ENCODE measurements at regions not wholly inside any gene's neighbourhood (a gene's known extent, or its start where the extent isn't known, plus 50 kb on each side); places are given as distances from the start of the nearest gene placed in this dataset.

- Histone ChIP-seq H3K4me2 (ENCODE audit: insufficient read depth, insufficient read length, low read length) (no peak overlapping the region), H4K8ac (replicated peaks; ENCODE audit: insufficient read length, low read depth, low read length) (no peak overlapping the region), H3K79me1 (ENCODE audit: insufficient read depth, low read depth, low read length, poor library complexity, severe bottlenecking) (no peaks in the 10 kb centered on the region), H2BK20ac (ENCODE audit: low read depth, low read length, poor library complexity, severe bottlenecking) (no peak overlapping the region), H3T11ph (ENCODE audit: low read length) (no peak overlapping the region), H3K27ac (ENCODE audit: insufficient read length, low read depth, low read length) (no peak overlapping the region), H3K14ac (ENCODE audit: insufficient read depth, low read length) (no peak overlapping the region), H3K9me3 (ENCODE audit: control insufficient read depth, low read depth, low read length) (no peaks in the 10 kb centered on the region), H3K23ac (ENCODE audit: insufficient read length, low read depth, low read length) (no peak overlapping the region), H2AFZ (ENCODE audit: low read length) (no peak overlapping the region), H2BK5ac (ENCODE audit: insufficient read length, low read length) (no peak overlapping the region), H3K56ac (ENCODE audit: insufficient read length, low read depth, low read length) (no peak overlapping the region), H3K79me2 (ENCODE audit: insufficient read depth, low read length) (no peaks in the 10 kb centered on the region), H3K9ac (ENCODE audit: extremely low read depth, insufficient read length, low read length) (no peak overlapping the region), H3K4me1 (ENCODE audit: insufficient read depth, low read length) (no peaks in the 10 kb centered on the region), H3K4ac (ENCODE audit: low read depth, low read length) (no peak overlapping the region), H2BK12ac (ENCODE audit: insufficient read length, low read depth, low read length) (no peak overlapping the region), H2BK120ac (ENCODE audit: low read depth, low read length, poor library complexity, severe bottlenecking) (no peak overlapping the region), H3K23me2 (ENCODE audit: insufficient read length, low read depth, low read length, poor library complexity, severe bottlenecking) (no peaks in the 10 kb centered on the region), H4K91ac (ENCODE audit: insufficient read length, low read depth, low read length) (no peak overlapping the region), H2BK15ac (ENCODE audit: low read depth, low read length) (no peak overlapping the region), H2AK5ac (ENCODE audit: insufficient read length, low read length) (no peak overlapping the region), H3K27me3 (ENCODE audit: insufficient read depth, low read length) (no peaks in the 10 kb centered on the region), H4K5ac (ENCODE audit: insufficient read length, low read depth, low read length) (no peak overlapping the region), H3K18ac (ENCODE audit: insufficient read length, low read depth, low read length) (no peak overlapping the region), H4K20me1 (ENCODE audit: control insufficient read depth, insufficient read depth, insufficient read length) (no peaks in the 10 kb centered on the region)
- H3K27ac Mint-ChIP-seq, result no peak overlapping the region
- peaks cover 4 to 5% of the 10 kb centered on the region in 2 experiments; a peak in 2 of 4 replicates for H3K4me1 Mint-ChIP-seq
- H3K27me3 Mint-ChIP-seq (ENCODE audit: low read depth), result no peaks in the 10 kb centered on the region; the same call in none of the 2 replicates
- TF ChIP-seq CTCF (conservative IDR thresholded peaks at IDR 0.05), result no peak
- no peaks in the 10 kb centered on the region for H3K36me3 Mint-ChIP-seq (ENCODE audit: insufficient read depth in 1 of 3, low read depth in 3 of 3)
- no CpG with 5 or more reads among the region's 2 CpGs for WGBS (ENCODE audit: extremely low coverage, insufficient read length, low lambda C conversion rate)
- 0 out of 5 replicates have a peak, but pooled peaks cover 0 to 3% of the 10 kb centered on the region in 2 experiments for H3K9me3 Mint-ChIP-seq
- no peak overlapping the region for H3K4me3 Mint-ChIP-seq
- no peak for DNase-seq
These were observed 252.6 kb upstream of the PRKD1 start for GRCh38 chr14:30180219-30180618.

Measured in H9 (cell line).